Endothelial cell (in vitro differentiated cells): ENCODE measurements at regions not wholly inside any gene's neighbourhood (a gene's known extent, or its start where the extent isn't known, plus 50 kb on each side); places are given as distances from the start of the nearest gene placed in this dataset.

Source experiments
- DNase-seq: peaks from one replicate; pipeline ENCODE4 v3.0.0; 2021; ENCODE audit warnings: low spot score
- H3K27ac Mint-ChIP-seq: one replicate; pipeline ENCODE4 v1.8.0; 2021; ENCODE audit warnings: mixed read lengths, inconsistent platforms; ENCODE audit not compliant: unreplicated experiment
- H3K27me3 Mint-ChIP-seq: one replicate; pipeline ENCODE4 v1.8.0; 2021; ENCODE audit warnings: mild to moderate bottlenecking, moderate library complexity, mixed read lengths, inconsistent platforms; ENCODE audit not compliant: unreplicated experiment
- H3K36me3 Mint-ChIP-seq: one replicate; pipeline ENCODE4 v1.8.0; 2021; ENCODE audit warnings: mild to moderate bottlenecking, low read depth, mixed read lengths, inconsistent platforms; ENCODE audit not compliant: unreplicated experiment
- H3K4me1 Mint-ChIP-seq: one replicate; pipeline ENCODE4 v1.8.0; 2021; ENCODE audit warnings: mild to moderate bottlenecking, mixed read lengths, inconsistent platforms; ENCODE audit not compliant: unreplicated experiment
- H3K4me3 Mint-ChIP-seq: one replicate; pipeline ENCODE4 v1.8.0; 2021; ENCODE audit warnings: mild to moderate bottlenecking, mixed read lengths, inconsistent platforms; ENCODE audit not compliant: unreplicated experiment
- H3K9me3 Mint-ChIP-seq: one replicate; pipeline ENCODE4 v1.8.0; 2021; ENCODE audit warnings: mixed read lengths, inconsistent platforms; ENCODE audit not compliant: unreplicated experiment
- CTCF ChIP-seq: fragments of 200-600 bp; sonication (generic); IDR thresholded peaks from one replicate; pipeline ENCODE4 v1.5.0; 2021; ENCODE audit warnings: antibody characterized with exemption; ENCODE audit not compliant: unreplicated experiment

GRCh38 chr11:71338801-71339395, 86.5 kb upstream of the SHANK2 start:
- no peaks in the 10 kb centered on the region for H3K4me1 Mint-ChIP-seq
- no peaks in the 10 kb centered on the region for H3K36me3 Mint-ChIP-seq
- peaks cover under 1% of the 10 kb centered on the region for H3K9me3 Mint-ChIP-seq

GRCh38 chr11:71336996-71337754, 84.8 kb upstream of the SHANK2 start:
- Mint-ChIP-seq H3K36me3 (peaks cover 8% of the 10 kb centered on the region), H3K27me3 (peaks cover 7% of the 10 kb centered on the region), H3K4me1 (no peaks in the 10 kb centered on the region), H3K27ac (no peak overlapping the region), H3K9me3 (peaks cover 7% of the 10 kb centered on the region), H3K4me3 (no peak overlapping the region)
- DNase-seq = no peak
- no peak for TF ChIP-seq CTCF

More at GRCh38 chr11:71338801-71339395, 86.5 kb upstream of the SHANK2 start:
- no peak for TF ChIP-seq CTCF
- DNase-seq = no peak
- Mint-ChIP-seq H3K27me3 (peaks cover 5% of the 10 kb centered on the region), H3K4me3 (no peak overlapping the region), H3K27ac (no peak overlapping the region)

GRCh38 chr11:71336176-71336995, 84.0 kb upstream of the SHANK2 start:
- peaks cover 7% of the 10 kb centered on the region for H3K9me3 Mint-ChIP-seq
- peaks cover 8% of the 10 kb centered on the region for H3K36me3 Mint-ChIP-seq
- no peaks in the 10 kb centered on the region for H3K4me1 Mint-ChIP-seq
- no peak overlapping the region for H3K4me3 Mint-ChIP-seq
- H3K27me3 Mint-ChIP-seq = peaks cover 5% of the 10 kb centered on the region
- H3K27ac Mint-ChIP-seq = no peak overlapping the region
- no peak for TF ChIP-seq CTCF
- no peak for DNase-seq

- H3K4me1 Mint-ChIP-seq = no peaks in the 10 kb centered on the region
- no peak for DNase-seq
- H3K27me3 Mint-ChIP-seq = peaks cover 4% of the 10 kb centered on the region
- no peak overlapping the region for H3K27ac Mint-ChIP-seq
- H3K4me3 Mint-ChIP-seq = no peak overlapping the region
- peaks cover 8% of the 10 kb centered on the region for H3K36me3 Mint-ChIP-seq
- peaks cover 7% of the 10 kb centered on the region for H3K9me3 Mint-ChIP-seq
- TF ChIP-seq CTCF = no peak
Measured at GRCh38 chr11:71335371-71335770, 83.0 kb upstream of the SHANK2 start.
